IMR-90 (cell line): ENCODE measurements at regions not wholly inside any gene's neighbourhood (a gene's known extent, or its start where the extent isn't known, plus 50 kb on each side); places are given as distances from the start of the nearest gene placed in this dataset.

ENCODE experiments used
- MXI1 ChIP-seq: IDR thresholded peaks from 2 replicates; pipeline ENCODE4 v1.6.1; 2012; ENCODE audit warnings: low read depth, mild to moderate bottlenecking, low read length, moderate library complexity, borderline replicate concordance
- POLR2A ChIP-seq: IDR thresholded peaks from 2 replicates; pipeline ENCODE4 v1.6.1; 2012; ENCODE audit warnings: mild to moderate bottlenecking, low read depth, low read length
- RAD21 ChIP-seq: IDR thresholded peaks from 2 replicates; pipeline ENCODE4 v1.6.1; 2012; ENCODE audit warnings: low read length, improper control_type of control experiment
- RCOR1 ChIP-seq: IDR thresholded peaks from 2 replicates; pipeline ENCODE4 v1.6.1; 2012; ENCODE audit warnings: mild to moderate bottlenecking, low read length, improper control_type of control experiment; ENCODE audit not compliant: insufficient replicate concordance
- TF ChIP-seq, protein P1 (sequence below): conservative IDR thresholded peaks from 2 replicates; pipeline ENCODE4 v1.5.1; 2012; ENCODE audit warnings: mild to moderate bottlenecking, low read depth, low read length, improper control_type of control experiment

DNA sequence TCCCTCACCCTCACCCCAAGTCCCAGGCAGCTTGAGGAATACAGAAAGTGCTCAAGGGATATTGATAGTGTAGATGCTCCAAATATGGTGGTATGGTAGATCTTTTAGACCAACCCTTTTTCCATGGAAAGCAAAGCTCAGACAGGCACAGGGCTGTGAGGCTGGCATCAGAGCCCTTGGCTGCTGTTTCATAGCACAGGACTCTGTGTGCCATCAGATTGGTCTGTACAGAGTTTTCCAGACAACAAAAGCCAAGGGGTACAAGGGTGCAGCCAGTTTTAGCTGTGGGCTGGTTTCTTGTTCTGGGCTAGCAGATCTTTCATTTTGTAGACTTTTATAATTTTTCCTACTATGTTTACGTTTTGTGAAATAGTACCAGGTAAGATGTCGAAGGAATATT lies 296.9 kb upstream of the TNP1 start:
- TF ChIP-seq MXI1 (no peak), RAD21 (no peak), RCOR1 (no peak), POLR2A (no peak)
- TF ChIP-seq, protein P1, sequence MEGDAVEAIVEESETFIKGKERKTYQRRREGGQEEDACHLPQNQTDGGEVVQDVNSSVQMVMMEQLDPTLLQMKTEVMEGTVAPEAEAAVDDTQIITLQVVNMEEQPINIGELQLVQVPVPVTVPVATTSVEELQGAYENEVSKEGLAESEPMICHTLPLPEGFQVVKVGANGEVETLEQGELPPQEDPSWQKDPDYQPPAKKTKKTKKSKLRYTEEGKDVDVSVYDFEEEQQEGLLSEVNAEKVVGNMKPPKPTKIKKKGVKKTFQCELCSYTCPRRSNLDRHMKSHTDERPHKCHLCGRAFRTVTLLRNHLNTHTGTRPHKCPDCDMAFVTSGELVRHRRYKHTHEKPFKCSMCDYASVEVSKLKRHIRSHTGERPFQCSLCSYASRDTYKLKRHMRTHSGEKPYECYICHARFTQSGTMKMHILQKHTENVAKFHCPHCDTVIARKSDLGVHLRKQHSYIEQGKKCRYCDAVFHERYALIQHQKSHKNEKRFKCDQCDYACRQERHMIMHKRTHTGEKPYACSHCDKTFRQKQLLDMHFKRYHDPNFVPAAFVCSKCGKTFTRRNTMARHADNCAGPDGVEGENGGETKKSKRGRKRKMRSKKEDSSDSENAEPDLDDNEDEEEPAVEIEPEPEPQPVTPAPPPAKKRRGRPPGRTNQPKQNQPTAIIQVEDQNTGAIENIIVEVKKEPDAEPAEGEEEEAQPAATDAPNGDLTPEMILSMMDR = no peak
